Keratinocyte (primary cell): ENCODE measurements at regions not wholly inside any gene's neighbourhood (a gene's known extent, or its start where the extent isn't known, plus 50 kb on each side); places are given as distances from the start of the nearest gene placed in this dataset.

Experiments
- CTCF ChIP-seq, 3 experiments: IDR thresholded peaks in 1 of 3; conservative IDR thresholded peaks in 1 of 3; optimal IDR thresholded peaks in 1 of 3; 2 replicates in 2 of 3; 3 replicates in 1 of 3; pipeline versions ENCODE3 to v1.5.1; 2011; ENCODE audit warnings: low read length in 3 of 3, mild to moderate bottlenecking in 3 of 3, moderate library complexity in 2 of 3, control low read depth in 1 of 3, inconsistent platforms in 1 of 3; ENCODE audit not compliant: insufficient read depth in 2 of 3; ENCODE audit errors: extremely low read depth in 1 of 3
- EZH2 ChIP-seq: IDR thresholded peaks from one replicate; pipeline ENCODE4 v1.6.1; 2012; ENCODE audit warnings: inconsistent platforms, mild to moderate bottlenecking, low read length, moderate library complexity

GRCh38 chr5:10856683-10857337, 95.8 kb upstream of the DAP start:
- TF ChIP-seq CTCF (optimal IDR thresholded peaks at IDR 0.05 in 1 of 3, IDR thresholded peaks at IDR 0.05 in 1 of 3, conservative IDR thresholded peaks at IDR 0.05 in 1 of 3; ENCODE audit: extremely low read depth in 1 of 3, insufficient read depth in 2 of 3, low read length in 3 of 3) (peak; percentile 51 to 75 (median 61)), EZH2 (no peak)
